Mesenchymal stem cell (in vitro differentiated cells and primary cell): ENCODE measurements at regions not wholly inside any gene's neighbourhood (a gene's known extent, or its start where the extent isn't known, plus 50 kb on each side); places are given as distances from the start of the nearest gene placed in this dataset.

Experiments
- DNase-seq: peaks from one replicate; pipeline ENCODE4 v3.0.0-alpha.2; 2013
- H2AFZ ChIP-seq: one replicate; pipeline ENCODE4 v1.6.1; 2013; ENCODE audit warnings: low read depth, mild to moderate bottlenecking, control low read depth, inconsistent platforms, low read length, moderate library complexity
- H2AK5ac ChIP-seq: 2 replicates; pipeline ENCODE4 v1.6.1; 2013; ENCODE audit warnings: low read length, moderate library complexity, mild to moderate bottlenecking, inconsistent platforms; ENCODE audit not compliant: severe bottlenecking
- H2BK120ac ChIP-seq: one replicate; pipeline ENCODE4 v1.6.1; 2013; ENCODE audit warnings: low read depth, mild to moderate bottlenecking, inconsistent platforms, low read length, moderate library complexity
- H2BK12ac ChIP-seq, 2 experiments: one replicate each; pipeline ENCODE4 v1.6.1; 2013; ENCODE audit warnings: inconsistent platforms in 2 of 2, low read length in 2 of 2, mild to moderate bottlenecking in 2 of 2, moderate library complexity in 2 of 2, control low read depth in 1 of 2
- H2BK15ac ChIP-seq: one replicate; pipeline ENCODE4 v1.6.1; 2013; ENCODE audit warnings: mild to moderate bottlenecking, low read depth, inconsistent platforms; ENCODE audit not compliant: poor library complexity, severe bottlenecking
- H2BK5ac ChIP-seq: 2 replicates; pipeline ENCODE4 v1.6.1; 2013; ENCODE audit warnings: low read depth, mild to moderate bottlenecking, low read length, control low read depth, inconsistent platforms; ENCODE audit not compliant: poor library complexity, severe bottlenecking
- H3K14ac ChIP-seq, 2 experiments: one replicate each; pipeline ENCODE4 v1.6.1; 2013; ENCODE audit warnings: inconsistent platforms in 2 of 2, low read length in 2 of 2, control low read depth in 1 of 2, mild to moderate bottlenecking in 1 of 2, moderate library complexity in 1 of 2
- H3K18ac ChIP-seq, 2 experiments: one replicate each; pipeline ENCODE4 v1.6.1; 2013; ENCODE audit warnings: inconsistent platforms in 2 of 2, low read length in 2 of 2, control low read depth in 1 of 2, low read depth in 1 of 2, mild to moderate bottlenecking in 1 of 2
- H3K23ac ChIP-seq, 2 experiments: one replicate each; pipeline ENCODE4 v1.6.1; 2013; ENCODE audit warnings: inconsistent platforms in 2 of 2, low read length in 2 of 2, mild to moderate bottlenecking in 2 of 2, moderate library complexity in 2 of 2, control low read depth in 1 of 2
- H3K27ac ChIP-seq: 2 replicates; pipeline ENCODE4 v1.5.1; 2013; ENCODE audit warnings: mild to moderate bottlenecking, moderate library complexity, low read length, control low read depth, inconsistent platforms; ENCODE audit not compliant: poor library complexity, severe bottlenecking
- H3K27me3 ChIP-seq, 2 experiments: 2 replicates each; pipeline versions ENCODE4 v1.6.1 to v1.7.0; 2013; ENCODE audit warnings: low read length in 2 of 2, mild to moderate bottlenecking in 2 of 2, moderate library complexity in 2 of 2, control low read depth in 1 of 2, inconsistent platforms in 1 of 2; ENCODE audit not compliant: control insufficient read depth in 1 of 2, insufficient read depth in 1 of 2
- H3K36me3 ChIP-seq, 2 experiments: 2 replicates each; pipeline versions ENCODE4 v1.6.1 to v1.7.0; 2013; ENCODE audit warnings: low read length in 2 of 2, control low read depth in 1 of 2, inconsistent platforms in 1 of 2, low read depth in 1 of 2, mild to moderate bottlenecking in 1 of 2; ENCODE audit not compliant: insufficient read depth in 2 of 2, control insufficient read depth in 1 of 2
- H3K4ac ChIP-seq, 2 experiments: one replicate each; pipeline ENCODE4 v1.6.1; 2013; ENCODE audit warnings: inconsistent platforms in 2 of 2, low read length in 2 of 2, mild to moderate bottlenecking in 2 of 2, moderate library complexity in 2 of 2, control low read depth in 1 of 2, low read depth in 1 of 2
- H3K4me1 ChIP-seq: 2 replicates; pipeline ENCODE4 v1.6.1; 2013; ENCODE audit warnings: low read depth, low read length, control low read depth; ENCODE audit not compliant: control insufficient read depth, insufficient read depth
- H3K4me2 ChIP-seq: 2 replicates; pipeline ENCODE4 v1.6.1; 2013; ENCODE audit warnings: low read length, mild to moderate bottlenecking, inconsistent platforms; ENCODE audit not compliant: poor library complexity, severe bottlenecking
- H3K4me3 ChIP-seq, 2 experiments: 2 replicates each; pipeline versions ENCODE4 v1.5.1 to v1.7.0; 2013; ENCODE audit warnings: low read length in 2 of 2, mild to moderate bottlenecking in 2 of 2, control low read depth in 1 of 2, low read depth in 1 of 2; ENCODE audit not compliant: insufficient read depth in 1 of 2
- H3K79me1 ChIP-seq: replicated peaks from 2 replicates; pipeline ENCODE4 v1.6.1; 2013; ENCODE audit warnings: mild to moderate bottlenecking, control low read depth, low read length, inconsistent platforms; ENCODE audit not compliant: poor library complexity, severe bottlenecking
- H3K9ac ChIP-seq: 2 replicates; pipeline ENCODE4 v1.7.0; 2013; ENCODE audit warnings: mild to moderate bottlenecking, low read length, moderate library complexity
- H3K9me3 ChIP-seq: 2 replicates; pipeline ENCODE4 v1.7.0; 2013; ENCODE audit warnings: mild to moderate bottlenecking, low read length; ENCODE audit not compliant: control insufficient read depth
- H4K8ac ChIP-seq: one replicate; pipeline ENCODE4 v1.6.1; 2013; ENCODE audit warnings: inconsistent platforms, mild to moderate bottlenecking, low read length, moderate library complexity
- H4K91ac ChIP-seq: one replicate; pipeline ENCODE4 v1.6.1; 2013; ENCODE audit warnings: mild to moderate bottlenecking, low read length, inconsistent platforms
- WGBS: methylation state at CpG from one replicate; pipeline ENCODE4 v1.1.7; 2013; ENCODE audit warnings: mixed read lengths; 5-methylcytosine and 5-hydroxymethylcytosine counted together

DNA sequence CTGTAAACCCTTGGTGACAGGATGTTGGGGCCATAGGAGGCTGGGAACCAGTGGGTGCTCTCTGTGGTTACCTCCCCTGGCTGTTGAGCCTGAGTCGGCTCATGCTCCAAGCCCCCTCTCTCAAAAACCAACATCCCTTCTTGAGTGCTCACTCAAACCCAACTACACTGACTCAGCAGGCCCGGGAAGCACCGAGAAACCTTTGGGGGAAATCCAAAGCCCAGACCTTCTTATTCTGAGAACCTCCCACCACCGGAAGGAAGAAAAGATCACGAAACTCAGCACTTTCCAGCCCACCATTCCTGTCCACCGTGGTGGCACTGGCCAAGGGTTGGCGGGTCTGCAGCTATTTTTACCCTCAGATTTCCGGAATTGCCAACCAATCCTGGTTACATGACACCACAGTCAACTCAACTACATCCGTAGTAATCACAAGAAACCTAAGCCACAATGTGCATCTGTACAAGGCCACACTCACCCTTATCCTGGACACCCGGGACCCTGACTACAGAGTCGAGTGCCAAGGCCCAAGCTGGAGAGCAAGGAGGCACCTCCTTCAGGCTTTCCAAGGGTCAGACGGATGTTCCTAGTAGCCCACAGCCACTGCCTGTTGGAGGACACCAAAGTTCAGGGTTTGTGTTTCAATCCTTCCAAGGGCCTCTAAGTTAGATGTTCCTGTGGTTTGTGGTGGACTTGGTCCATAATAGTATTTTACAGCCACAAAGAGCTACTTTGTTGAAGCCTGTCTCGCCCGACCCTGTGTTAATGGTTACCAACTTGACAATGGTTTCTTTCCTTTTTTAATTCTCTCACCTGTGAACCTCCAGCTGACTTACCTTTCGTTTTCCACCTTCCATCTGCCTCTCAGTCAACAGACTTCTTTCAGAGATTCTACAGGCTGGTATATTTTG lies 317.0 kb downstream of the CDC5L start:
- no peak overlapping the region for H3K4ac ChIP-seq
- H2BK5ac ChIP-seq: no peak overlapping the region
- no peaks in the 10 kb centered on the region for H3K9me3 ChIP-seq
- H3K79me1 ChIP-seq: no peaks in the 10 kb centered on the region
- H3K14ac ChIP-seq: no peak overlapping the region
- H3K23ac ChIP-seq: no peak overlapping the region
- no peaks in the 10 kb centered on the region for H3K27me3 ChIP-seq
- no peak overlapping the region for H2AK5ac ChIP-seq
- no peak overlapping the region for H3K4me3 ChIP-seq
- no peak for DNase-seq
- no peaks in the 10 kb centered on the region for H3K4me1 ChIP-seq
- no peak overlapping the region for H3K27ac ChIP-seq
- no peak overlapping the region for H3K18ac ChIP-seq
- H3K4me2 ChIP-seq: no peak overlapping the region
- no peak overlapping the region for H4K91ac ChIP-seq
- H2BK12ac ChIP-seq: no peak overlapping the region
- H4K8ac ChIP-seq: no peak overlapping the region
- no peaks in the 10 kb centered on the region for H3K36me3 ChIP-seq
- WGBS: 88% methylated on average over 14 of the region's 15 CpGs
- H2AFZ ChIP-seq: no peak overlapping the region
- H3K9ac ChIP-seq: no peak overlapping the region
- no peak overlapping the region for H2BK120ac ChIP-seq
- no peak overlapping the region for H2BK15ac ChIP-seq

DNA sequence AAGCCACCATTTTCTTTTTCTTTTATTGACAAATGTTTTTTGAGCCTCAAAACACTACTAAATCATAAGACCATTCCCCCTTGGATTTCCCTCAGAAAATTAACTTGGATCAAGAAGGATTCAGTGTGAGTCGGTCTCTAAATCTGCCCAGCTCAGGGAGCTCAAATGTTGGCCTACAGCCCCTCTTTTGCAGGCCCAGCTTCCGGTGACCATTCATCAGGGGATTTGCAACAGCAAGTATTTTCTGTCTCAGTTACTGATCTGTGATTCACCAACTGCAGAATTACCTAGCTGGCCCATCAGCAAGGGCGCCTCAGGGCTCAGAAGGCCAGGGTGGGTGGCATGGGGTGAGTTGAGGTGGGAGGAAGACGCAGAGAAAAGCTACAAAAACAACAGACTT lies 318.1 kb downstream of the CDC5L start:
- H4K8ac ChIP-seq: no peak overlapping the region
- no peak overlapping the region for H3K4me2 ChIP-seq
- H3K79me1 ChIP-seq: no peaks in the 10 kb centered on the region
- H3K27ac ChIP-seq: no peak overlapping the region
- no peaks in the 10 kb centered on the region for H3K27me3 ChIP-seq
- H3K18ac ChIP-seq: no peak overlapping the region
- no peak overlapping the region for H3K9ac ChIP-seq
- H4K91ac ChIP-seq: no peak overlapping the region
- H3K23ac ChIP-seq: no peak overlapping the region
- no peak overlapping the region for H3K4me3 ChIP-seq
- no peak for DNase-seq
- no peak overlapping the region for H2AFZ ChIP-seq
- no peak overlapping the region for H3K14ac ChIP-seq
- WGBS: 92% methylated on average over 2 of the region's 4 CpGs
- H3K4ac ChIP-seq: no peak overlapping the region
- H2BK15ac ChIP-seq: no peak overlapping the region
- no peaks in the 10 kb centered on the region for H3K9me3 ChIP-seq
- H2BK5ac ChIP-seq: no peak overlapping the region
- no peak overlapping the region for H2BK120ac ChIP-seq
- H3K4me1 ChIP-seq: no peaks in the 10 kb centered on the region
- H3K36me3 ChIP-seq: no peaks in the 10 kb centered on the region
- no peak overlapping the region for H2AK5ac ChIP-seq
- no peak overlapping the region for H2BK12ac ChIP-seq

DNA sequence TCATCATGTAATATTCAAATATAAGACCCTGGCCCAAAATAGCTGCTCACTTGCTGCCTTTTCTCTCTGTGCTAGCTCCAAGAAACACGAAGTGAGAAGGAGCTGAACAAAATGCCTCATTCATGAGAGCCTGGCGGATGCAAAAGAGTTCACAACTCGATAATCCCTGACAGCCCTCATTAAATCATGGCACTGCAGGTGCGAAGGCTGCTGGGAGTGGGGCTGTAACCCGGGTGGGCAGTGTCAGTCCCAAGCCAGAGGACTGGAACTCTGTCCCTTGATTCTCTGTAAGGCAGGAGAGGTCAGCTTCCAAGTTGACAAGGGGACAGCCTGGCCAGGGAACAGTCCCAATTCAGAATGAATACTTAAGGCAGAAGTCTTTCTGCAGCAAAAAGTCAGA lies 318.5 kb downstream of the CDC5L start:
- Histone ChIP-seq H2BK15ac (no peak overlapping the region), H3K18ac (no peak overlapping the region), H3K14ac (no peak overlapping the region), H3K79me1 (no peaks in the 10 kb centered on the region), H2BK5ac (no peak overlapping the region), H4K91ac (no peak overlapping the region), H3K4me3 (no peak overlapping the region), H3K23ac (no peak overlapping the region), H3K4me2 (no peak overlapping the region), H2BK12ac (no peak overlapping the region), H4K8ac (no peak overlapping the region), H2AK5ac (no peak overlapping the region), H2BK120ac (no peak overlapping the region), H3K4me1 (no peaks in the 10 kb centered on the region), H2AFZ (no peak overlapping the region), H3K27ac (no peak overlapping the region), H3K27me3 (no peaks in the 10 kb centered on the region), H3K9me3 (no peaks in the 10 kb centered on the region), H3K9ac (no peak overlapping the region), H3K36me3 (no peaks in the 10 kb centered on the region), H3K4ac (no peak overlapping the region)
- DNase-seq: no peak
- WGBS: 90% methylated on average over 5 of the region's 5 CpGs

DNA sequence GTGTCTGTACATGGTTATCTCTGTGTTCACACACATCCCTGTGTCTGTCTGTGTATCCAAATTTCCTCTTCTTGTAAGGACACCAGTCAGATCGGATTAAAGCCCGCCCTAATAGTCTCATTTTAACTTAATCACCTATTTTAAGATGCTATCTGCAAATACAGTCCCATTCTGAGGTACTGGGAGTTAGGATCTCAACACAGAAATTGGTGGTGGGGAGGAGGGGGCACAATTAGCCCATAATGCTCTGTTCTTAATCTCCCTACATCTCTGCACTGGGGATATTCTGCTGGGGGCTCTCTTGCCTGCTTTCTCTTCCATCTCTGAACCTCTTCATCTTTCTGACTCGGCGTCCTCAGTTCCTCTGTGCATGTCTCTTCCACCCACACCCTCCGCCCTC lies 320.7 kb downstream of the CDC5L start:
- H3K27ac ChIP-seq: no peak overlapping the region
- 100% methylated on average over 2 of the region's 5 CpGs for WGBS
- H4K91ac ChIP-seq: no peak overlapping the region
- no peak overlapping the region for H3K18ac ChIP-seq
- H3K14ac ChIP-seq: no peak overlapping the region
- DNase-seq: no peak
- H4K8ac ChIP-seq: no peak overlapping the region
- H3K79me1 ChIP-seq: no peaks in the 10 kb centered on the region
- no peak overlapping the region for H2BK5ac ChIP-seq
- H3K4me1 ChIP-seq: no peaks in the 10 kb centered on the region
- H3K4me2 ChIP-seq: no peak overlapping the region
- no peaks in the 10 kb centered on the region for H3K36me3 ChIP-seq
- H3K27me3 ChIP-seq: no peaks in the 10 kb centered on the region
- no peak overlapping the region for H2AK5ac ChIP-seq
- H3K9ac ChIP-seq: no peak overlapping the region
- H3K4me3 ChIP-seq: no peak overlapping the region
- no peak overlapping the region for H3K4ac ChIP-seq
- H2BK12ac ChIP-seq: no peak overlapping the region
- no peak overlapping the region for H2BK120ac ChIP-seq
- H2AFZ ChIP-seq: no peak overlapping the region
- H2BK15ac ChIP-seq: no peak overlapping the region
- H3K9me3 ChIP-seq: no peaks in the 10 kb centered on the region
- no peak overlapping the region for H3K23ac ChIP-seq
